NB4 (cell line): ENCODE measurements at regions not wholly inside any gene's neighbourhood (a gene's known extent, or its start where the extent isn't known, plus 50 kb on each side); places are given as distances from the start of the nearest gene placed in this dataset.

Experiments
- CTCF ChIP-seq: IDR thresholded peaks from one replicate; pipeline ENCODE4 v1.5.1; 2012; ENCODE audit warnings: low read depth, low read length
- MAX ChIP-seq: IDR thresholded peaks from 2 replicates; pipeline ENCODE4 v1.6.1; 2011; ENCODE audit warnings: low read depth, low read length

- TF ChIP-seq MAX (no peak), CTCF (no peak)
Observed at GRCh38 chr4:72777436-72777835, 208.4 kb upstream of the ADAMTS3 start.
